Smooth muscle cell (in vitro differentiated cells): ENCODE measurements at regions not wholly inside any gene's neighbourhood (a gene's known extent, or its start where the extent isn't known, plus 50 kb on each side); places are given as distances from the start of the nearest gene placed in this dataset.

Experiments
- DNase-seq: peaks from one replicate; lab custom pipeline; 2025; ENCODE audit not compliant: unreplicated experiment; lab: John Stamatoyannopoulos, UW
- H2AFZ ChIP-seq: fragments of 200-600 bp; sonication (generic); 2 replicates; pipeline ENCODE4 v1.6.0; 2016; ENCODE audit warnings: antibody characterized with exemption, low read depth, mild to moderate bottlenecking
- H3F3A ChIP-seq: fragments of 200-600 bp; sonication (generic); 2 replicates; pipeline ENCODE4 v1.6.0; 2017; ENCODE audit warnings: antibody characterized with exemption, low read depth
- H3K27ac ChIP-seq: fragments of 200-600 bp; sonication (generic); 2 replicates; pipeline ENCODE4 v1.5.1; 2016; ENCODE audit warnings: low read depth, mild to moderate bottlenecking
- H3K27me3 ChIP-seq: fragments of 200-600 bp; sonication (generic); 2 replicates; pipeline ENCODE4 v1.6.1; 2016; ENCODE audit warnings: low read depth, mild to moderate bottlenecking
- H3K36me3 ChIP-seq: fragments of 200-600 bp; sonication (generic); 2 replicates; pipeline ENCODE4 v1.5.1; 2016; ENCODE audit warnings: low read depth
- H3K4me1 ChIP-seq: fragments of 200-600 bp; sonication (generic); 2 replicates; pipeline ENCODE4 v1.5.1; 2016; ENCODE audit warnings: low read depth
- H3K4me2 ChIP-seq: fragments of 200-600 bp; sonication (generic); 2 replicates; pipeline ENCODE4 v1.6.0; 2016; ENCODE audit warnings: mild to moderate bottlenecking
- H3K4me3 ChIP-seq: fragments of 200-600 bp; sonication (generic); 2 replicates; pipeline ENCODE4 v1.5.1; 2016; ENCODE audit warnings: mild to moderate bottlenecking
- H3K79me2 ChIP-seq: fragments of 200-600 bp; sonication (generic); 2 replicates; pipeline ENCODE4 v1.6.0; 2016; ENCODE audit warnings: low read depth, mild to moderate bottlenecking
- H3K9ac ChIP-seq: fragments of 200-600 bp; sonication (generic); 2 replicates; pipeline ENCODE4 v1.6.0; 2016; ENCODE audit warnings: low read depth
- H3K9me3 ChIP-seq: fragments of 200-600 bp; sonication (generic); replicated peaks from 2 replicates; pipeline ENCODE4 v1.5.1; 2016; ENCODE audit warnings: low read depth
- H4K20me1 ChIP-seq: fragments of 200-600 bp; sonication (generic); 2 replicates; pipeline ENCODE4 v1.6.0; 2016; ENCODE audit warnings: low read depth
- CTCF ChIP-seq: fragments of 200-600 bp; sonication (generic); IDR thresholded peaks from 2 replicates; pipeline ENCODE4 v1.5.1; 2017; ENCODE audit warnings: borderline replicate concordance, mild to moderate bottlenecking, antibody characterized with exemption; ENCODE audit not compliant: insufficient read depth, poor library complexity, severe bottlenecking
- WGBS: methylation state at CpG from one replicate; pipeline ENCODE4 v1.1.7; 2016; ENCODE audit warnings: low lambda C conversion rate; 5-methylcytosine and 5-hydroxymethylcytosine counted together

- no peak overlapping the region for H3K4me3 ChIP-seq
- WGBS: 100% methylated on average over 2 of the region's 2 CpGs
- no peaks in the 10 kb centered on the region for H3K79me2 ChIP-seq
- DNase-seq: no peak
- no peak overlapping the region for H3K27ac ChIP-seq
- no peaks in the 10 kb centered on the region for H3K9me3 ChIP-seq
- no peak overlapping the region for H3K4me2 ChIP-seq
- no peak for TF ChIP-seq CTCF
- H3K9ac ChIP-seq: no peak overlapping the region
- no peaks in the 10 kb centered on the region for H3K36me3 ChIP-seq
- H3F3A ChIP-seq: no peaks in the 10 kb centered on the region
- H4K20me1 ChIP-seq: no peaks in the 10 kb centered on the region
- H3K27me3 ChIP-seq: no peaks in the 10 kb centered on the region
- no peak overlapping the region for H2AFZ ChIP-seq
- H3K4me1 ChIP-seq: no peaks in the 10 kb centered on the region
Measured at GRCh38 chr14:53536446-53536845, 383.3 kb upstream of the DDHD1 start.

- 86% methylated on average over 6 of the region's 6 CpGs for WGBS
- H4K20me1 ChIP-seq: no peaks in the 10 kb centered on the region
- no peaks in the 10 kb centered on the region for H3K4me1 ChIP-seq
- H3F3A ChIP-seq: no peaks in the 10 kb centered on the region
- no peak overlapping the region for H2AFZ ChIP-seq
- H3K79me2 ChIP-seq: no peaks in the 10 kb centered on the region
- no peak overlapping the region for H3K4me2 ChIP-seq
- H3K27ac ChIP-seq: no peak overlapping the region
- TF ChIP-seq CTCF: no peak
- DNase-seq: no peak
- H3K27me3 ChIP-seq: no peaks in the 10 kb centered on the region
- no peak overlapping the region for H3K4me3 ChIP-seq
- no peak overlapping the region for H3K9ac ChIP-seq
- no peaks in the 10 kb centered on the region for H3K9me3 ChIP-seq
- H3K36me3 ChIP-seq: no peaks in the 10 kb centered on the region
Measured at GRCh38 chr14:53534841-53535240, 381.7 kb upstream of the DDHD1 start.

GRCh38 chr14:53533384-53533970 is 380.4 kb upstream of the DDHD1 start:
- Histone ChIP-seq H3K36me3 (no peaks in the 10 kb centered on the region), H3K27me3 (no peaks in the 10 kb centered on the region), H3K27ac (no peak overlapping the region), H2AFZ (no peak overlapping the region), H3F3A (no peaks in the 10 kb centered on the region), H3K79me2 (no peaks in the 10 kb centered on the region), H3K9ac (no peak overlapping the region), H3K9me3 (no peaks in the 10 kb centered on the region), H3K4me3 (no peak overlapping the region), H3K4me1 (no peaks in the 10 kb centered on the region), H3K4me2 (no peak overlapping the region), H4K20me1 (no peaks in the 10 kb centered on the region)
- WGBS: 90% methylated on average over 4 of the region's 4 CpGs
- DNase-seq: no peak
- TF ChIP-seq CTCF: no peak

GRCh38 chr14:53532853-53533252 is 379.7 kb upstream of the DDHD1 start:
- no peaks in the 10 kb centered on the region for H3K27me3 ChIP-seq
- H3K4me3 ChIP-seq: no peak overlapping the region
- H3K9ac ChIP-seq: no peak overlapping the region
- DNase-seq: no peak
- 76% methylated on average over 6 of the region's 6 CpGs for WGBS
- no peaks in the 10 kb centered on the region for H3F3A ChIP-seq
- H2AFZ ChIP-seq: no peak overlapping the region
- no peak overlapping the region for H3K4me2 ChIP-seq
- H3K9me3 ChIP-seq: no peaks in the 10 kb centered on the region
- no peak overlapping the region for H3K27ac ChIP-seq
- no peaks in the 10 kb centered on the region for H3K36me3 ChIP-seq
- no peak for TF ChIP-seq CTCF
- H3K4me1 ChIP-seq: no peaks in the 10 kb centered on the region
- no peaks in the 10 kb centered on the region for H4K20me1 ChIP-seq
- no peaks in the 10 kb centered on the region for H3K79me2 ChIP-seq
